Keratinocyte (primary cell): ENCODE measurements at regions not wholly inside any gene's neighbourhood (a gene's known extent, or its start where the extent isn't known, plus 50 kb on each side); places are given as distances from the start of the nearest gene placed in this dataset.

Experiments used
- DNase-seq: peaks from one replicate; pipeline ENCODE4 v3.0.0-alpha.2; 2011; ENCODE audit warnings: low read depth, missing footprints, low spot score
- FAIRE-seq: peaks from 2 replicates; lab custom pipeline; 2011; peaks lifted over from hg19 to GRCh38; lab: Jason Lieb, UNC
- H2AFZ ChIP-seq: 2 replicates; pipeline ENCODE4 v1.6.0; 2012; ENCODE audit warnings: low read length, control low read depth, inconsistent platforms; ENCODE audit not compliant: control insufficient read depth
- H3K27ac ChIP-seq: 2 replicates; pipeline ENCODE4 v1.5.1; 2011; ENCODE audit warnings: low read length; ENCODE audit not compliant: control insufficient read depth, insufficient read depth
- H3K27me3 ChIP-seq: 3 replicates; pipeline ENCODE4 v1.6.0; 2011; ENCODE audit warnings: low read length; ENCODE audit not compliant: control insufficient read depth, insufficient read depth; ENCODE audit errors: extremely low read depth
- H3K36me3 ChIP-seq, 2 experiments: 2 replicates in 1 of 2; 3 replicates in 1 of 2; pipeline ENCODE4 v1.5.1; 2011; ENCODE audit warnings: low read length in 2 of 2, mild to moderate bottlenecking in 1 of 2; ENCODE audit not compliant: control insufficient read depth in 2 of 2, insufficient read depth in 2 of 2; ENCODE audit errors: extremely low read depth in 1 of 2
- H3K4me1 ChIP-seq: 3 replicates; pipeline ENCODE4 v1.5.1; 2011; ENCODE audit warnings: low read length; ENCODE audit not compliant: control insufficient read depth, insufficient read depth; ENCODE audit errors: extremely low read depth
- H3K4me2 ChIP-seq: 3 replicates; pipeline ENCODE4 v1.6.0; 2011; ENCODE audit warnings: low read depth, low read length; ENCODE audit not compliant: control insufficient read depth, insufficient read depth; ENCODE audit errors: extremely low read depth
- H3K4me3 ChIP-seq, 3 experiments: fragments of 200-600 bp in 1 of 3; sonication (generic) in 1 of 3; 2 replicates in 2 of 3; 3 replicates in 1 of 3; pipeline ENCODE4 v1.5.1; 2011 to 2016; ENCODE audit warnings: low read length in 3 of 3, mild to moderate bottlenecking in 3 of 3, control low read depth in 2 of 3, inconsistent platforms in 1 of 3, low read depth in 1 of 3, mixed read lengths in 1 of 3, mixed run types in 1 of 3, moderate library complexity in 1 of 3; ENCODE audit not compliant: control insufficient read depth in 2 of 3, insufficient read depth in 2 of 3; ENCODE audit errors: extremely low read depth in 1 of 3
- H3K79me2 ChIP-seq: 2 replicates; pipeline ENCODE4 v1.6.0; 2012; ENCODE audit warnings: low read length; ENCODE audit not compliant: control insufficient read depth, insufficient read depth
- H3K9ac ChIP-seq: 3 replicates; pipeline ENCODE4 v1.6.0; 2011; ENCODE audit warnings: low read length; ENCODE audit not compliant: control insufficient read depth, insufficient read depth; ENCODE audit errors: extremely low read depth
- H3K9me1 ChIP-seq: 3 replicates; pipeline ENCODE4 v1.6.0; 2011; ENCODE audit warnings: low read length; ENCODE audit not compliant: control insufficient read depth, insufficient read depth; ENCODE audit errors: extremely low read depth
- H3K9me3 ChIP-seq: 2 replicates; pipeline ENCODE4 v1.5.1; 2012; ENCODE audit warnings: low read depth, low read length; ENCODE audit not compliant: control insufficient read depth
- H4K20me1 ChIP-seq: 3 replicates; pipeline ENCODE4 v1.6.0; 2011; ENCODE audit warnings: low read length; ENCODE audit not compliant: control insufficient read depth, insufficient read depth; ENCODE audit errors: extremely low read depth
- EZH2 ChIP-seq: IDR thresholded peaks from one replicate; pipeline ENCODE4 v1.6.1; 2012; ENCODE audit warnings: inconsistent platforms, mild to moderate bottlenecking, low read length, moderate library complexity
- dilution Hi-C: fragments of 300-500 bp; cut with MboI; formaldehyde crosslinking; loops from one replicate; pipeline ENCODE4 v1.7.0; 2020; ENCODE audit warnings: low sequenced_read_pairs; ENCODE audit not compliant: extremely low pct_ligation_motif_present
- TF ChIP-seq, protein P1 (sequence below), 3 experiments: IDR thresholded peaks in 1 of 3; conservative IDR thresholded peaks in 1 of 3; optimal IDR thresholded peaks in 1 of 3; 2 replicates in 2 of 3; 3 replicates in 1 of 3; pipeline versions ENCODE3 to v1.5.1; 2011; ENCODE audit warnings: low read length in 3 of 3, mild to moderate bottlenecking in 3 of 3, moderate library complexity in 2 of 3, control low read depth in 1 of 3, inconsistent platforms in 1 of 3; ENCODE audit not compliant: insufficient read depth in 2 of 3; ENCODE audit errors: extremely low read depth in 1 of 3

DNA sequence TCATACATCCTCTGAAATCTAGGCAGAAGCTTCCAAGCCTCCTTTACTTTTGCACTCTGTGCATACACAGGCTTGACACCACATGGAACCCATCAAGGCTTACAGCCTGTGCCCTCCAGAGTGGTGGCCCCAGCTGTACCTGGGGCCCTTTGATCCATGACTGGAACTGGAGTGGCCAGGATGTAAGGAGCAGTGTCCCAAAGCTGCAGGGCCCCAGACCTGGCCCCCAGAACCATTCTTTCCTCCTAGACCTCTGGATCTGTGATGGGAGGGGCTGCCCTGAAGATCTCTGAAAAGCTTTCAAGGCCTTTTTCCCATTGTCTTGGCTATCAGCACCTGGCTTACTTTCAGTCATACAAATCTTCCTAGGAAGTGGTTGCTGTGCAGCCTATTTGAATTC lies 63.1 kb upstream of the NOL4 start:
- FAIRE-seq (no peak), DNase-seq (no peak)
- dilution Hi-C loops, result no loop called here
- no peaks in the 10 kb centered on the region for H4K20me1 ChIP-seq
- no peaks in the 10 kb centered on the region for H3K9me3 ChIP-seq
- H2AFZ ChIP-seq, result no peak overlapping the region
- no peaks in the 10 kb centered on the region for H3K27me3 ChIP-seq
- H3K4me1 ChIP-seq, result no peaks in the 10 kb centered on the region
- no peaks in the 10 kb centered on the region for H3K36me3 ChIP-seq
- no peaks in the 10 kb centered on the region for H3K9me1 ChIP-seq
- no peak overlapping the region for H3K4me3 ChIP-seq
- TF ChIP-seq, protein P1, sequence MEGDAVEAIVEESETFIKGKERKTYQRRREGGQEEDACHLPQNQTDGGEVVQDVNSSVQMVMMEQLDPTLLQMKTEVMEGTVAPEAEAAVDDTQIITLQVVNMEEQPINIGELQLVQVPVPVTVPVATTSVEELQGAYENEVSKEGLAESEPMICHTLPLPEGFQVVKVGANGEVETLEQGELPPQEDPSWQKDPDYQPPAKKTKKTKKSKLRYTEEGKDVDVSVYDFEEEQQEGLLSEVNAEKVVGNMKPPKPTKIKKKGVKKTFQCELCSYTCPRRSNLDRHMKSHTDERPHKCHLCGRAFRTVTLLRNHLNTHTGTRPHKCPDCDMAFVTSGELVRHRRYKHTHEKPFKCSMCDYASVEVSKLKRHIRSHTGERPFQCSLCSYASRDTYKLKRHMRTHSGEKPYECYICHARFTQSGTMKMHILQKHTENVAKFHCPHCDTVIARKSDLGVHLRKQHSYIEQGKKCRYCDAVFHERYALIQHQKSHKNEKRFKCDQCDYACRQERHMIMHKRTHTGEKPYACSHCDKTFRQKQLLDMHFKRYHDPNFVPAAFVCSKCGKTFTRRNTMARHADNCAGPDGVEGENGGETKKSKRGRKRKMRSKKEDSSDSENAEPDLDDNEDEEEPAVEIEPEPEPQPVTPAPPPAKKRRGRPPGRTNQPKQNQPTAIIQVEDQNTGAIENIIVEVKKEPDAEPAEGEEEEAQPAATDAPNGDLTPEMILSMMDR (optimal IDR thresholded peaks at IDR 0.05 in 1 of 3, IDR thresholded peaks at IDR 0.05 in 1 of 3, conservative IDR thresholded peaks at IDR 0.05 in 1 of 3; ENCODE audit: extremely low read depth in 1 of 3, insufficient read depth in 2 of 3, low read length in 3 of 3), result no peak
- TF ChIP-seq EZH2, result no peak
- H3K27ac ChIP-seq, result no peak overlapping the region
- H3K4me2 ChIP-seq, result no peak overlapping the region
- no peaks in the 10 kb centered on the region for H3K79me2 ChIP-seq
- H3K9ac ChIP-seq, result no peak overlapping the region

DNA sequence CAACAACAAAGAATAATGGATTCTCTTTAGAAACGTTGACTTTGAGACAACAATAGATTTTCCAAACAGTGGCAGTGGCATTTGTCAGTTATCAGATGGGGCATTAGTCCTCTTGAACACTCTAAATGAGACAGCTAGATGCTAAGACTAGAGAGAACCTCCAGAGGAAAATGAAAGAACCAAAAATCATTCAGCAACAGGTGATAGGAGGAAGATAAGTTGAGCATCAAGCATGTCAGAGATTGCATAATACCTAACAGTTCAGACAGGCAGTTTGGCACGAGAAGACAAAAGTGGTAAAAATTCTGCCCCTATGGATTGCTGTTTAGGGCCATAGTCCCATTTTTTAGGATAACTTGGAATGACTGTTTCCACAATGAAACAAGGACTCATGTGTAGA lies 67.9 kb upstream of the NOL4 start:
- H3K9me3 ChIP-seq, result no peaks in the 10 kb centered on the region
- DNase-seq, result no peak
- H3K9me1 ChIP-seq, result no peaks in the 10 kb centered on the region
- no peak overlapping the region for H2AFZ ChIP-seq
- no peak for TF ChIP-seq EZH2
- TF ChIP-seq, protein P1 (optimal IDR thresholded peaks at IDR 0.05 in 1 of 3, IDR thresholded peaks at IDR 0.05 in 1 of 3, conservative IDR thresholded peaks at IDR 0.05 in 1 of 3; ENCODE audit: extremely low read depth in 1 of 3, insufficient read depth in 2 of 3, low read length in 3 of 3), result no peak
- no peaks in the 10 kb centered on the region for H3K4me1 ChIP-seq
- no peak overlapping the region for H3K9ac ChIP-seq
- no peaks in the 10 kb centered on the region for H3K27me3 ChIP-seq
- no peak for FAIRE-seq
- H3K4me3 ChIP-seq, result no peak overlapping the region
- no peaks in the 10 kb centered on the region for H3K79me2 ChIP-seq
- dilution Hi-C loops, result no loop called here
- no peak overlapping the region for H3K4me2 ChIP-seq
- no peaks in the 10 kb centered on the region for H4K20me1 ChIP-seq
- H3K36me3 ChIP-seq, result no peaks in the 10 kb centered on the region
- H3K27ac ChIP-seq, result no peak overlapping the region
